ENCODE measurements at regions not wholly inside any gene's neighbourhood (a gene's known extent, or its start where the extent isn't known, plus 50 kb on each side); places are given as distances from the start of the nearest gene placed in this dataset.
A peak's percentile ranks its signal among the peaks of the same experiment; 100 is the strongest.

- Histone ChIP-seq H3K27ac (no peak overlapping the region), H3K27me3 (no peaks in the 10 kb centered on the region), H3K4me3 (no peak overlapping the region), H3K9me3 (no peaks in the 10 kb centered on the region), H3K4me1 (peaks cover 7 to 10% (median 8%) of the 10 kb centered on the region in 3 donors), H3K36me3 (no peaks in the 10 kb centered on the region)
- WGBS, 2 donors = 68 to 83% methylated on average over 2 of the region's 2 CpGs
- intact Hi-C loops (cut with DNase I) = no loop called here
- no peak for DNase-seq
- FAIRE-seq = no peak
- no peak for ATAC-seq
- TF ChIP-seq CTCF (IDR thresholded peaks at IDR 0.05) = no peak
Observed at GRCh38 chr11:127521413-127521812, 520.8 kb upstream of the KIRREL3 start.

GRCh38 chr11:127507851-127508250 is 507.3 kb upstream of the KIRREL3 start:
- TF ChIP-seq CTCF (IDR thresholded peaks at IDR 0.05) = no peak
- intact Hi-C loops (cut with DNase I) = no loop called here
- ATAC-seq = no peak

GRCh38 chr11:127506647-127507046 is 506.1 kb upstream of the KIRREL3 start:
- ATAC-seq (no peak), FAIRE-seq (no peak), DNase-seq (no peak)
- H3K4me3 ChIP-seq = no peak overlapping the region
- no peaks in the 10 kb centered on the region for H3K36me3 ChIP-seq
- no peaks in the 10 kb centered on the region for H3K27me3 ChIP-seq
- no peak for TF ChIP-seq CTCF (IDR thresholded peaks at IDR 0.05)
- intact Hi-C loops (cut with DNase I) = no loop called here
- H3K27ac ChIP-seq = no peak overlapping the region
- H3K9me3 ChIP-seq = no peaks in the 10 kb centered on the region
- no peaks in the 10 kb centered on the region for H3K4me1 ChIP-seq

More at GRCh38 chr11:127507851-127508250, 507.3 kb upstream of the KIRREL3 start:
- WGBS, 2 donors = 79 to 91% methylated on average over 1 of the region's 1 CpG
- H3K27ac ChIP-seq = no peak overlapping the region
- H3K27me3 ChIP-seq = no peaks in the 10 kb centered on the region
- DNase-seq (no peak), FAIRE-seq (no peak)
- H3K9me3 ChIP-seq = peaks cover 0 to 1% (median 0%) of the 10 kb centered on the region in 4 donors
- H3K36me3 ChIP-seq = no peaks in the 10 kb centered on the region
- H3K4me3 ChIP-seq = no peak overlapping the region
- no peaks in the 10 kb centered on the region for H3K4me1 ChIP-seq

- no peak for TF ChIP-seq CTCF (IDR thresholded peaks at IDR 0.05)
- FAIRE-seq = no peak
- H3K36me3 ChIP-seq = no peaks in the 10 kb centered on the region
- no peak overlapping the region for H3K4me3 ChIP-seq
- H3K9me3 ChIP-seq = no peaks in the 10 kb centered on the region
- H3K27ac ChIP-seq = no peak overlapping the region
- no peaks in the 10 kb centered on the region for H3K4me1 ChIP-seq
- no peak for DNase-seq
- WGBS, 2 donors = 51 to 52% methylated on average over 2 of the region's 2 CpGs
- no peaks in the 10 kb centered on the region for H3K27me3 ChIP-seq
- intact Hi-C loops (cut with DNase I) = no loop called here
- no peak for ATAC-seq
Observed at GRCh38 chr11:127506126-127506525, 505.6 kb upstream of the KIRREL3 start.

GRCh38 chr11:127496165-127496564 is 495.6 kb upstream of the KIRREL3 start:
- FAIRE-seq (no peak), ATAC-seq (peak in 2 of 4 donors; percentile 29 to 56), DNase-seq (no peak)
- Histone ChIP-seq H3K4me3 (no peak overlapping the region), H3K27me3 (peaks cover 0 to 2% (median 0%) of the 10 kb centered on the region in 4 donors), H3K27ac (no peak overlapping the region), H3K4me1 (no peaks in the 10 kb centered on the region), H3K36me3 (no peaks in the 10 kb centered on the region), H3K9me3 (no peaks in the 10 kb centered on the region)
- TF ChIP-seq CTCF (IDR thresholded peaks at IDR 0.05) = no peak
- 72 to 77% methylated on average over 7 of the region's 7 CpGs for WGBS, 2 donors
- intact Hi-C loops (cut with DNase I) = no loop called here

Measured in pancreas (tissue), 10 donors.